ENCODE measurements at regions not wholly inside any gene's neighbourhood (a gene's known extent, or its start where the extent isn't known, plus 50 kb on each side); places are given as distances from the start of the nearest gene placed in this dataset.

DNA sequence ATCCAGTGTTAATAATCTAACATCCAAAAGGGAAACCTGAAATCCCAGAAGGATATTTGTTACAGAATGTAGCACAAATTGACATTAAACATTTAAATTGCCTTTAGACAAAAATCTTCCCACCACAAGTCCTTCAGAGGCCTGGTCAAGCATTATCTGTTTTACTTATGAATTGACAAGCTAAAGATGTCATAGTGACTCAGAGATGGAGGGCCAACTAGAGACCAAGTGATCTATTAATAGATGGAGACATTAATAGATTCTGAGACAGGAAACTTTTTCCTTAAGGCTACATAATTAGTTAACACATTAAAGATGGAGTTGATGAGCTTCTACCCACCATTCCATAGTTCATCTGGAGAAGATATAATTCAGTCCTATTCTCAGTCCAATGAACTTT lies 526.2 kb downstream of the IRS1 start:
- TF ChIP-seq, protein P1, sequence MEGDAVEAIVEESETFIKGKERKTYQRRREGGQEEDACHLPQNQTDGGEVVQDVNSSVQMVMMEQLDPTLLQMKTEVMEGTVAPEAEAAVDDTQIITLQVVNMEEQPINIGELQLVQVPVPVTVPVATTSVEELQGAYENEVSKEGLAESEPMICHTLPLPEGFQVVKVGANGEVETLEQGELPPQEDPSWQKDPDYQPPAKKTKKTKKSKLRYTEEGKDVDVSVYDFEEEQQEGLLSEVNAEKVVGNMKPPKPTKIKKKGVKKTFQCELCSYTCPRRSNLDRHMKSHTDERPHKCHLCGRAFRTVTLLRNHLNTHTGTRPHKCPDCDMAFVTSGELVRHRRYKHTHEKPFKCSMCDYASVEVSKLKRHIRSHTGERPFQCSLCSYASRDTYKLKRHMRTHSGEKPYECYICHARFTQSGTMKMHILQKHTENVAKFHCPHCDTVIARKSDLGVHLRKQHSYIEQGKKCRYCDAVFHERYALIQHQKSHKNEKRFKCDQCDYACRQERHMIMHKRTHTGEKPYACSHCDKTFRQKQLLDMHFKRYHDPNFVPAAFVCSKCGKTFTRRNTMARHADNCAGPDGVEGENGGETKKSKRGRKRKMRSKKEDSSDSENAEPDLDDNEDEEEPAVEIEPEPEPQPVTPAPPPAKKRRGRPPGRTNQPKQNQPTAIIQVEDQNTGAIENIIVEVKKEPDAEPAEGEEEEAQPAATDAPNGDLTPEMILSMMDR (IDR thresholded peaks at IDR 0.05; ENCODE audit: insufficient read depth, low read length), result no peak
- TF ChIP-seq POLR2AphosphoS5 (IDR thresholded peaks at IDR 0.05; ENCODE audit: low read depth) (no peak), GABPA (IDR thresholded peaks at IDR 0.05; ENCODE audit: low read depth) (no peak)
- TF ChIP-seq, protein P2, sequence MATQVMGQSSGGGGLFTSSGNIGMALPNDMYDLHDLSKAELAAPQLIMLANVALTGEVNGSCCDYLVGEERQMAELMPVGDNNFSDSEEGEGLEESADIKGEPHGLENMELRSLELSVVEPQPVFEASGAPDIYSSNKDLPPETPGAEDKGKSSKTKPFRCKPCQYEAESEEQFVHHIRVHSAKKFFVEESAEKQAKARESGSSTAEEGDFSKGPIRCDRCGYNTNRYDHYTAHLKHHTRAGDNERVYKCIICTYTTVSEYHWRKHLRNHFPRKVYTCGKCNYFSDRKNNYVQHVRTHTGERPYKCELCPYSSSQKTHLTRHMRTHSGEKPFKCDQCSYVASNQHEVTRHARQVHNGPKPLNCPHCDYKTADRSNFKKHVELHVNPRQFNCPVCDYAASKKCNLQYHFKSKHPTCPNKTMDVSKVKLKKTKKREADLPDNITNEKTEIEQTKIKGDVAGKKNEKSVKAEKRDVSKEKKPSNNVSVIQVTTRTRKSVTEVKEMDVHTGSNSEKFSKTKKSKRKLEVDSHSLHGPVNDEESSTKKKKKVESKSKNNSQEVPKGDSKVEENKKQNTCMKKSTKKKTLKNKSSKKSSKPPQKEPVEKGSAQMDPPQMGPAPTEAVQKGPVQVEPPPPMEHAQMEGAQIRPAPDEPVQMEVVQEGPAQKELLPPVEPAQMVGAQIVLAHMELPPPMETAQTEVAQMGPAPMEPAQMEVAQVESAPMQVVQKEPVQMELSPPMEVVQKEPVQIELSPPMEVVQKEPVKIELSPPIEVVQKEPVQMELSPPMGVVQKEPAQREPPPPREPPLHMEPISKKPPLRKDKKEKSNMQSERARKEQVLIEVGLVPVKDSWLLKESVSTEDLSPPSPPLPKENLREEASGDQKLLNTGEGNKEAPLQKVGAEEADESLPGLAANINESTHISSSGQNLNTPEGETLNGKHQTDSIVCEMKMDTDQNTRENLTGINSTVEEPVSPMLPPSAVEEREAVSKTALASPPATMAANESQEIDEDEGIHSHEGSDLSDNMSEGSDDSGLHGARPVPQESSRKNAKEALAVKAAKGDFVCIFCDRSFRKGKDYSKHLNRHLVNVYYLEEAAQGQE (IDR thresholded peaks at IDR 0.05; ENCODE audit: insufficient replicate concordance, low read depth), result no peak
